ENCODE measurements at regions not wholly inside any gene's neighbourhood (a gene's known extent, or its start where the extent isn't known, plus 50 kb on each side); places are given as distances from the start of the nearest gene placed in this dataset.

DNA sequence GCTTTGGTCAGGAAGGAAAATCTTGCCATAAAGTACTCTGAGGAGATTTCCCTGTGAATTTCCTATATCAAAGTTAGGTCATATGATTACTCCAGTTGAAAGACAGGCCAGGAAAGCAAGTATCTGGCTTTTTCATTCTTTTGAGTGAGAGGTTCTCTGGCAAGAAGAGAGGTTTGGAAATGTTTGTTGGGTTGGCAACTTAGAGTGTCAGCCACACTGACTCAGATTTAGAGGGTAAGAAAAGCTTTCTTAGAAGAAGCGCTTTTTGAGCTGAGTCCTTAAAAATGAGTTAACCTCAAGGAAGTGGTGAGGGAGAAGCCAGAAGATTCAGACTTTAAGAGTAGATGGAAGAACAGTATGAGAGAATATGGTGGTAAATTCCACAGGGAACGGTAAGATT lies 86.1 kb upstream of the BDNF start:
- TF ChIP-seq EZH2phosphoT487 (IDR thresholded peaks at IDR 0.05; ENCODE audit: low read length) (no peak), EZH2 (optimal IDR thresholded peaks at IDR 0.05; ENCODE audit: low read depth, low read length) (no peak)
- TF ChIP-seq, protein P1, sequence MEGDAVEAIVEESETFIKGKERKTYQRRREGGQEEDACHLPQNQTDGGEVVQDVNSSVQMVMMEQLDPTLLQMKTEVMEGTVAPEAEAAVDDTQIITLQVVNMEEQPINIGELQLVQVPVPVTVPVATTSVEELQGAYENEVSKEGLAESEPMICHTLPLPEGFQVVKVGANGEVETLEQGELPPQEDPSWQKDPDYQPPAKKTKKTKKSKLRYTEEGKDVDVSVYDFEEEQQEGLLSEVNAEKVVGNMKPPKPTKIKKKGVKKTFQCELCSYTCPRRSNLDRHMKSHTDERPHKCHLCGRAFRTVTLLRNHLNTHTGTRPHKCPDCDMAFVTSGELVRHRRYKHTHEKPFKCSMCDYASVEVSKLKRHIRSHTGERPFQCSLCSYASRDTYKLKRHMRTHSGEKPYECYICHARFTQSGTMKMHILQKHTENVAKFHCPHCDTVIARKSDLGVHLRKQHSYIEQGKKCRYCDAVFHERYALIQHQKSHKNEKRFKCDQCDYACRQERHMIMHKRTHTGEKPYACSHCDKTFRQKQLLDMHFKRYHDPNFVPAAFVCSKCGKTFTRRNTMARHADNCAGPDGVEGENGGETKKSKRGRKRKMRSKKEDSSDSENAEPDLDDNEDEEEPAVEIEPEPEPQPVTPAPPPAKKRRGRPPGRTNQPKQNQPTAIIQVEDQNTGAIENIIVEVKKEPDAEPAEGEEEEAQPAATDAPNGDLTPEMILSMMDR (IDR thresholded peaks at IDR 0.05; ENCODE audit: low read length): no peak

Data from MM.1S (cell line).